Panc1 (cell line): ENCODE measurements at regions not wholly inside any gene's neighbourhood (a gene's known extent, or its start where the extent isn't known, plus 50 kb on each side); places are given as distances from the start of the nearest gene placed in this dataset.

Experiments used
- ATAC-seq: fragments of 200-7000 bp; cut with Tn5 transposase; 2 replicates; pipeline ENCODE4 v1.9.1; 2020; ENCODE audit warnings: mild to moderate bottlenecking, moderate library complexity
- BruUV-seq: library from RNA; stranded (reverse); fragments of 400-500 nt; replicated peaks from 2 replicates; lab custom pipeline; 2021; lab: Mats Ljungman, UMichigan
- CTCF ChIA-PET: fragments of 300-600 bp; sonication (Branson Sonifier 250); formaldehyde crosslinking; loops from one replicate; lab custom pipeline; 2022; ENCODE audit warnings: antibody characterized with exemption; lab: Charles Lee
- POLR2A ChIA-PET: fragments of 300-600 bp; sonication (Branson Sonifier 250); formaldehyde crosslinking; loops from one replicate; lab custom pipeline; 2022; ENCODE audit warnings: antibody characterized with exemption; lab: Charles Lee
- DNase-seq: peaks from one replicate; pipeline ENCODE4 v3.0.0-alpha.2; 2010; ENCODE audit warnings: low read depth, low spot score
- H3K27ac ChIP-seq: 2 replicates; pipeline ENCODE4 v1.5.1; 2011; ENCODE audit warnings: mild to moderate bottlenecking, low read length, inconsistent platforms
- H3K27me3 ChIP-seq: fragments of 200-500 bp; sonication (Bioruptor generic); 2 replicates; pipeline ENCODE4 v1.6.0; 2014; ENCODE audit warnings: low read length, inconsistent platforms; ENCODE audit not compliant: control insufficient read depth, insufficient read depth
- H3K36me3 ChIP-seq: fragments of 200-500 bp; sonication (Bioruptor generic); 2 replicates; pipeline ENCODE4 v1.5.1; 2014; ENCODE audit warnings: inconsistent platforms, mild to moderate bottlenecking, low read length, moderate library complexity; ENCODE audit not compliant: control insufficient read depth, insufficient read depth
- H3K4me1 ChIP-seq: 2 replicates; pipeline ENCODE4 v1.5.1; 2011; ENCODE audit warnings: inconsistent platforms, mild to moderate bottlenecking, low read length, moderate library complexity; ENCODE audit not compliant: control insufficient read depth, insufficient read depth
- H3K4me3 ChIP-seq, 2 experiments: 2 replicates each; pipeline ENCODE4 v1.5.1; 2011 to 2012; ENCODE audit warnings: low read depth in 2 of 2, low read length in 2 of 2, mild to moderate bottlenecking in 2 of 2, inconsistent platforms in 1 of 2, moderate library complexity in 1 of 2
- H3K9me3 ChIP-seq: fragments of 200-500 bp; sonication (Bioruptor generic); 2 replicates; pipeline ENCODE4 v1.5.1; 2014; ENCODE audit warnings: low read depth, mild to moderate bottlenecking, inconsistent platforms, low read length, moderate library complexity; ENCODE audit not compliant: control insufficient read depth, insufficient read depth
- CTCF ChIP-seq: fragments of 450-650 bp; IDR thresholded peaks from 2 replicates; pipeline ENCODE4 v1.5.1; 2017; ENCODE audit warnings: mild to moderate bottlenecking
- POLR2AphosphoS5 ChIP-seq: IDR thresholded peaks from 2 replicates; pipeline ENCODE4 v1.6.1; 2012; ENCODE audit warnings: mild to moderate bottlenecking, low read depth, low read length, moderate library complexity
- REST ChIP-seq, 2 experiments: IDR thresholded peaks; 2 replicates each; pipeline ENCODE4 v1.6.1; 2011 to 2012; ENCODE audit warnings: low read depth in 2 of 2, control low read depth in 1 of 2, low read length in 1 of 2, mild to moderate bottlenecking in 1 of 2, moderate library complexity in 1 of 2; ENCODE audit not compliant: insufficient read depth in 1 of 2
- SIN3A ChIP-seq: IDR thresholded peaks from 2 replicates; pipeline ENCODE4 v1.6.1; 2012; ENCODE audit warnings: low read depth, mild to moderate bottlenecking, low read length, moderate library complexity, borderline replicate concordance; ENCODE audit not compliant: insufficient read depth
- TCF7L2 ChIP-seq: IDR thresholded peaks from 2 replicates; pipeline ENCODE4 v1.6.1; 2011; ENCODE audit warnings: mild to moderate bottlenecking, low read depth, low read length, inconsistent platforms
- in situ Hi-C: cut with HindIII; loops from 2 replicates; pipeline ENCODE4 v1.10.0; 2016; ENCODE audit warnings: low sequenced_read_pairs, low pct_unique_long_range_greater_than_20kb
- intact Hi-C: fragments of 100-400 bp; cut with micrococcal nuclease; formaldehyde crosslinking; loops from one replicate; pipeline ENCODE4 v1.10.0; 2022; ENCODE audit not compliant: unreplicated experiment

- ChIA-PET CTCF (no interaction called here), POLR2A (no interaction called here)
- ATAC-seq (no peak), DNase-seq (no peak)
- BruUV-seq, result no TSS peak
- in situ Hi-C loops, result no loop called here
- H3K36me3 ChIP-seq, result no peaks in the 10 kb centered on the region
- no peak overlapping the region for H3K4me3 ChIP-seq
- no peaks in the 10 kb centered on the region; the same call in 1 of the 2 replicates for H3K27me3 ChIP-seq
- no peak for TF ChIP-seq REST (IDR thresholded peaks at IDR 0.05; ENCODE audit: insufficient read depth in 1 of 2, low read depth in 2 of 2, low read length in 1 of 2)
- no peaks in the 10 kb centered on the region for H3K4me1 ChIP-seq
- intact Hi-C loops, result no loop called here
- no peaks in the 10 kb centered on the region for H3K9me3 ChIP-seq
- no peak overlapping the region for H3K27ac ChIP-seq
These were observed 67.0 kb upstream of the TMLHE start for GRCh38 chrX:155679715-155680114.

GRCh38 chrX:155673338-155673737 lies 60.6 kb upstream of the TMLHE start:
- DNase-seq (no peak), ATAC-seq (no peak)
- intact Hi-C loops, result no loop called here
- no peaks in the 10 kb centered on the region for H3K4me1 ChIP-seq
- in situ Hi-C loops, result no loop called here
- no peaks in the 10 kb centered on the region for H3K9me3 ChIP-seq
- no peaks in the 10 kb centered on the region; the same call in 1 of the 2 replicates for H3K27me3 ChIP-seq
- H3K4me3 ChIP-seq, result no peak overlapping the region
- BruUV-seq, result no TSS peak
- POLR2A ChIA-PET, result no interaction called here
- TF ChIP-seq POLR2AphosphoS5 (no peak), SIN3A (no peak), TCF7L2 (no peak), CTCF (no peak), REST (IDR thresholded peaks at IDR 0.05; ENCODE audit: insufficient read depth in 1 of 2, low read depth in 2 of 2, low read length in 1 of 2) (no peak)
- no peak overlapping the region for H3K27ac ChIP-seq
- no peaks in the 10 kb centered on the region for H3K36me3 ChIP-seq
- CTCF ChIA-PET, result no interaction called here
